Globus pallidus (tissue), 1 donor: ENCODE measurements at regions not wholly inside any gene's neighbourhood (a gene's known extent, or its start where the extent isn't known, plus 50 kb on each side); places are given as distances from the start of the nearest gene placed in this dataset.
"Not testable (repeated sequence)": the region's sequence is repeated elsewhere in the genome, so short reads cannot be mapped to it uniquely, and the experiment has no call there.

Experiments
- DNase-seq: peaks from one replicate; pipeline ENCODE4 v3.0.0-alpha.2; 2015; ENCODE audit warnings: low spot score

DNA sequence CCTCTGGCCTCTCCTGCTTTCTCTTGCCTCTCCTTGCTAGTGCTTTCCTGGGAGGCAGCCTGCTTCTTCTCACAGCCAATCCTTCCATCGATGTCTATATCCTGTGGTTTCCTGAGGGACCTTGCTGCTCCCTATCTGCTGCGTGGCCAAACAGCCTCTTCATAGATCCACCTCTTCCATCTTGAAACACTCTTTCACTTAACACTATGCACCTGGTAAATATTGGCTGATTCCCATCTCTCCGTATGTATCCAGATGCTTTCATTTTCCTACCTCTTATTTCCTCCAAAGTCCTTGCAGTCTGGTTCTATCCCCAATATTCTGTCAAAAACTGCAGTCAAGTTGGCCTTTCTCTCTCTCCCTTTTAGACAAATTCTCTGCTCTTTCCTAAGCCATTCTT, 205.2 kb upstream of the CFAP20DC start:
- no peak for DNase-seq

DNA sequence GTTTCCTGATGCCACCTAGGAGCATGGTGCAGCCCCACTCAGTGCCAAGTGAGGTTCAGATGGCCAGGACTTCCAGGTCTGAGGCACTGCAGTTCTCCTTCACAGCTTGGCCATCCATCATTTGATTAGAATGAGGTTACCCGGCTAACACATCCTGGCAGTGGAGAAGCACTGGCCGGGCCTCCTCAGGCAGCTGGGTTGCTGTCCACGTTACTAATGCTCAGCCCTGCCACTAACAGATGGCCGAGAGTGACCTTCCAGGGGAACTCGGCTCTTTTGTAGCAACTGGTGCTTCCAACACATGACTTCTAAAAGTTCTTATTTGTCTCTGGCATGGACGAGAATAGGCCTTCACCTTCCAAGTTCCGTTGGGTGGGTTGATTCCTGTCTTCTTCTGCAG, 204.6 kb upstream of the CFAP20DC start:
- no peak for DNase-seq

DNA sequence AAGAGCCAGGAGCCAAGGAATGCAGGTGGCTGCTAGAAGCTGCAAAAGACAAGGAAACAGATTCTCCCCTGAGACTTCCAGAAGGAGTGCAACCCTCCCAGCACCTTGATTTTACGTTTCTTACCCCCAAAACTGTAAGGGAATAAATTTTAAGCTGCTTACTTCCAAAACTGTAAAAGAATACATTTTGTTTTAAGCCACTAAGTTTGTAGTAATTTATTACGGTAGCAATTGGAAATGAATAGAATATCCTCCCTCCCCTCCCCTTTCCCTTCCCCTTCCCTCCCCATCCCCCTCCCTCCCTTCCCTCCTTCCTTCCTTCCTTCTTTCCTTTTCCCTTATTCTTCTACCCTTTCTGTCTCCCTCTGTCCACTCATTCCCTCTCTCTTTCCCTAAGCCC, 203.7 kb upstream of the CFAP20DC start:
- no peak for DNase-seq

- DNase-seq: no peak
These were observed 202.0 kb upstream of the CFAP20DC start for GRCh38 chr3:59251869-59252268.

GRCh38 chr3:59250600-59250999, 200.8 kb upstream of the CFAP20DC start:
- DNase-seq: no peak

DNA sequence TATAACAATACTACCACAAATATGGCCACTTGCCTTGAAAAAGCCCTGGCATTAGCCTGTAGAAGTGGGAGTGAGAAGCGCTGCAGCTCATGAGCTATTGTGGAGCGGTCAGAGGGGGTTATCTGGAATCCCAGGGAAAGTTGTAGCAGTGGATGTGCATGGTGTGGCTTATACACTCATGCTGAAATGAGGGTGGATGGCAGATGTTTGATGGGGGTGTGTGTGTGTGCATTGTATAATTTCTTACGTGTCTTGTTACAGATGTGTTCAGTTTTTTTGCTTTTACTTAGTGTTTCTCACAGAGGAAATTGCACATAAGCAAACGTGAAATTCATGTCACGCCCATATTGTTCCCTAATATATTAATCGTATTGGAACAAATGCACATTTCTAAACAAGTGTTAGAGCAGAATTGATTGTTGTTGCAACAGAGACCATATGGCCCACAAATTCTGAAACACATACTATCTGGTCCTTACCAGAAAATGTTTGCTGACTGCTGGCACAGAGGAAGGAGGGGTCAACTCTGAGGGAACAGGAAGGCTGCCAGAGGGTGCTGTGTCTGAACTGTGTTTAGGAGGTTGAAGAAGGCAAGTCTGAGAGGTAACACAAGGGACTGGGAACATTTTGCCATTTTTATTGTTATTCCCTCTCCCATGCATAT, 200.0 kb upstream of the CFAP20DC start:
- DNase-seq: no peak

DNA sequence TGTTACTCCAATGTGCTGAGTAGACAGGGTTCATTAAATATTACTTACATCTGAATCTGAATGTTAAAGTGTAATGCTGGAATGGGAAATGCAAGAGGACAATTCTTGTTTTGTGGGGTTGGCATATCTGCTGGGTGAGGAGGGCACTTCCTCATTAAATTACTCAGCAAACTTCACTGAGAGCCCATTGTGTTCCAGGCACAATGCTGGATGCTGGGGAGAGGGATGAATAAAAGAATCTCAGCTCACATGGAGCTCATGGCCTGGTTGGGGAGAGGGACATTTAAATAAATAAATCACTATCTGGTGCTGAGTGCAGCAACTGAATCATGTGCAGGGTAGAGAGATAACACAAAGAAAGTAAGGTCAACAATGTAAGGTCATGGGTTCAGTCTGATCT, 199.2 kb upstream of the CFAP20DC start:
- DNase-seq: peak; percentile 88

GRCh38 chr3:59247402-59247841, 197.6 kb upstream of the CFAP20DC start:
- DNase-seq: no peak

GRCh38 chr3:59246719-59247401, 197.0 kb upstream of the CFAP20DC start:
- no peak for DNase-seq

DNA sequence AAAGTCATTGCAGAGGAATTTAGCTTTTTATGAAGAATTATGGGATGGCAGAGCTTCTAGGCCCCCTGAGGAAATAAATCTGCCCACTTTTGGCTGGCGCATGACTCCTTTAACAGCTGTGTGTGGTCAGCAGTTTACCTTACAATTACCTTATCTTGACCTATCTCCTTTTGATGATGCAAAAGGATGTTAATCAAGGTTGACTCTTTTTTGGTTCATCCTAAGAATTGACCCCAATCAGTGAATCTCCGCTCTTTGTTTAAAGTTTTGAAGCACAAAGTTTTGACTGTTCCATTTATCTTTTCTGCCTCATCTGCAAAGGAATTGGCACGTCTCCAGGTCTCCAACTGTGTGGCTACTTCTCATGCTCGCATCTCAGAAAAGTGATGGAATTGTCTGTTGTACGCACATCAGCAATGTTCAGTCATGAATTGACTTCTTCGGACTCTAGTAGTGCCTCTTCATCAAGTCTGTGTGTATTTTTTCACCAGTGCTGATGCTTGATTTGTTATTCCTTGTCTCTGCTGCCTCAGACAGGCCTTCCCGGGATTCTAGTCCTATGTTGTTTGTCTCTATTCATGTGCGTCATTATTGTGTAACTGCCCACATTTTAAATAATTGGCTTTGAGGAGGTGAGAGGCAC, 196.2 kb upstream of the CFAP20DC start:
- peak; percentile 45 for DNase-seq

- DNase-seq: no peak
These were observed 195.6 kb upstream of the CFAP20DC start for GRCh38 chr3:59245300-59245858.

DNA sequence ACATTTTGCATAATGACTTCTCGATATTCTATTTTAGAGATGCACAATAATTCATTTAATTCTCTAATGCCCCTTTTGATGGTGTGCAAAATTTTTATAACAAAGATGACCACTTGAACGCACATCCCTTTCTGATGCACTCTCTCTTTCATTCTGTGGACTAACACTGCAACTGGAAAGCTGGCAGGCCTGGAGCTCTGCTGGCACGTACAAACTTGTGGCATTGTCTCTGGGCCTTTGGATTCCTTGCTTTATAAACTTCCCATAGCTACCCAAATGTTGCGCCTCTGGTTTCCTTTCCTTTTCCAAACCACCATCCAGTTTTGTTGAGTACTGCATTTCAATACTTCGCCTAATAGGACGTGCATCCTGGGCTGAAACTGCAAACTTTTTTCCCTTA, 194.5 kb upstream of the CFAP20DC start:
- no peak for DNase-seq

DNA sequence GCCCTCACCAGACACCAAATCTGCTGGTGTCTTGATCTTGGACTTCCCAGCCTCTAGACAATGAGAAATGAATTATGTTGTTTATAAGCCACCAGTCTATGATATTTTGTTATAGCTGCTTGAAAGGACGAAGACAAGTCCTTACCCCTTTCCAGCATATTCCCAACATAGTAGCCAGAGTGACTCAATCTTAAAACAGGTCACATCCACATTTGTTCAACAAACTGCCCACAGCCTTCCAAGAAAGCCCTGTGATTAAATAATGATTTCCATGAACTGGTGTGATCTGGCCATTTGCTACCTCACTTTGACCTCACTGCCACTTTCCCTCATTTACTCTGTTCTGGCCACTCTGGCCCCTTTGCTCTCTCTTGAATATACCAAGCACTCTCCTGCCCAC, 193.7 kb upstream of the CFAP20DC start:
- DNase-seq: no peak

DNA sequence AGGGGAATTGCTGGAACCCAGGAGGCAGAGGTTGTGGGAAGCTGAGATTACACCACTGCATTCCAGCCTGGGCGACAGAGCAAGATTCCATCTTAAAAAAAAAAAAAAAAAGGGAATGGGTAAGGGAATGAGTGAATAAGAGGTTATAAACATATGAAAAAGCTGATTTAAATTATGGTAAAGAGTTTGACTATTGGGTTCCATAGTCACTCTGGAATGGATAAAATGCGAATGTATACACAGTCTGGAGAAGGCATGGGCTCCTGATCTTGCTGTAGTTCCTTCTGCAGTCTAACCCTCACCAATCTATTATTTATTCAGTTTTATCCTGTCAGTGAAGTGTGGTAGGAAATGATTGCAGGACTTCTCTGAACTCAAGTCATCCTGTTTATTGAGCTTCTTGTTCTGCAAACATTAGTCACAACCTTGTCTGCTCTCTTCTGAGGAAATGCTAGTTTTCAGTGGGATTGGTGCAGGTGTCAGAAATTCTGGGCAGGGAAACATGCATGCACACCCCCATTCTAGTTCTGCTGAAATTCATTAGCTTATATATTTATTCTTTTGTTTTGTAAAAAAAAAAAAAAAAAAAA, 190.9 kb upstream of the CFAP20DC start:
- no peak for DNase-seq

GRCh38 chr3:59237121-59237520, 187.3 kb upstream of the CFAP20DC start:
- no peak for DNase-seq

DNA sequence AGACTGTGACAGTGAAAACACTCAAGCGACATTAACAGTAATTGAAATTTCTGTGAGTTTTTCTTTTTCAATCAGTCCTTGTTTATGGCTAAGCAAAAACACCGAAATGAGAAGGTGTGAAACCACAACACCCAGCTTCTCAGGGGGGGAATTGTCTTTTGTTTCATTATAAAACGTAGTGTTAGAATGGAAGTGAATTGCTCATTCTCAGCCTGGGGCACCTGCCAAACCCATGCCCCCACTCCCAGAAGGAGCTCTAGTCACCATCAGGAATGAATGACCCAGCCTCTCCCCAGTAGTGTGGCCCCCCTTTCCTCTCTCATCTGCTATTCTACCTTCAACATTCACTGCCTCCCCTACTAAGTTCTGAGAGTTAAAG, 185.8 kb upstream of the CFAP20DC start:
- DNase-seq: no peak

- no peak for DNase-seq
These were observed 185.2 kb upstream of the CFAP20DC start for GRCh38 chr3:59234884-59235633.

DNA sequence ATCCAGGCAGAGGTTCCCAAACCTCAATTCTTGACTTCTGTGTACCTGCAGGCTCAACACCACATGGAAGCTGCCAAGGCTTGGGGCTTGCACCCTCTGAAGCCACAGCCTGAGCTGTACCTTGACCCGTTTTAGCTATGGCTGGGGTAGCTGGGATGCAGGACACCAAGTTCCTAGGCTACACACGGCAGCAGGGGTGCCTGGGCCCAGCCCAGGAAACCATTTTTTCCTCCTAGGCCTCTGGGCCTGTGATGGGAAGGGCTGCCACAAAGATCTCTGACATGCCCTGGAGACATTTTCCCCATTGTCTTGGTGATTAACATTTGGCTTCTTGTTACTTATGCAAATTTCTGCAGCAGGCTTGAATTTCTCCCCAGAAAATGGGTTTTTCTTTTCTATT, 180.6 kb upstream of the CFAP20DC start:
- not testable (repeated sequence) for DNase-seq

GRCh38 chr3:59213860-59214259, 164.0 kb upstream of the CFAP20DC start:
- DNase-seq: no peak

DNA sequence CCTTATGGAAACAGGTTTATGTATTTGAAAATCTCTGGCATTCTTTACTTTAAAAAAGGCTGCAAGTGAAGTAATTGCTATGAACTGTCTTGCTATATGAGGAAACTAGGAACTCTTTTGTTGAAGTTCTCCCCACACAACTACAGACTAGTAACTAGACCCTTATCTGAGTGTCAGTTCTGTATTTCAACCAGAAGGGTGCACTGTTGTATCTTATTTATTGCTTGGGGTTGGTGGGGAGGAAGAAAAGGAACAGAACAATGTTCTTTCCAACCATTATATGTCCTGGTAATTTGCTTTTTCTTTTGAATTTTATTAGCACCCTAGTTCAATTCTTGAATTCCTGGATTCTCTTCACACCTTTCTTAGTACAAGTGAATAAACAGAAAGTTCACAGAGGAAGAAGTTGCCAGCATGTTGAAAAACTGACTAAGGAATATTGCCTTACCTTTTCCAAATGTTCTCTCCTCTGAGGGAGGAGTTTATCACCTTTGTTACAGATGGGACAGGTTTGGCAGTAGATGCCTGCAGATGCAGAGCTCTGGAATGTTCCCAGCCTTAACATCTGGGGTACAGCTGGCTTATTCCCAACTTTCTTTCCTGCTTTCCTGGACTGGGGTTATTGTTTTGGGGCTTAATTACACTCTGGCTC, 162.4 kb upstream of the CFAP20DC start:
- peak; percentile 66 for DNase-seq

- no peak for DNase-seq
These were observed 160.4 kb upstream of the CFAP20DC start for GRCh38 chr3:59210260-59210659.
